HG02610 (cell line): ENCODE measurements at regions not wholly inside any gene's neighbourhood (a gene's known extent, or its start where the extent isn't known, plus 50 kb on each side); places are given as distances from the start of the nearest gene placed in this dataset.

Experiments
- ATAC-seq: cut with Tn5 transposase; IDR thresholded peaks from one replicate; pipeline ENCODE4 v1.9.1; 2021; ENCODE audit warnings: mild to moderate bottlenecking, moderate library complexity; ENCODE audit not compliant: unreplicated experiment

- ATAC-seq, result no peak
These were observed 974.2 kb upstream of the C9orf72 start for GRCh38 chr9:28547527-28547926.

GRCh38 chr9:28563291-28563934 lies 990.1 kb upstream of the C9orf72 start:
- ATAC-seq, result no peak

GRCh38 chr9:28583832-28584231 lies 1010.6 kb upstream of the C9orf72 start:
- no peak for ATAC-seq

- no peak for ATAC-seq
These were observed 1011.3 kb upstream of the C9orf72 start for GRCh38 chr9:28584542-28584941.

GRCh38 chr9:28587052-28587451 lies 1013.8 kb upstream of the C9orf72 start:
- no peak for ATAC-seq

GRCh38 chr9:28598408-28598807 lies 1025.1 kb upstream of the C9orf72 start:
- no peak for ATAC-seq

GRCh38 chr9:28600226-28600625 lies 1026.9 kb upstream of the C9orf72 start:
- no peak for ATAC-seq

- ATAC-seq, result no peak
These were observed 1034.6 kb upstream of the C9orf72 start for GRCh38 chr9:28607843-28608242.

- no peak for ATAC-seq
These were observed 1037.1 kb upstream of the C9orf72 start for GRCh38 chr9:28610339-28610738.

GRCh38 chr9:28616310-28616709 lies 1043.0 kb upstream of the C9orf72 start:
- ATAC-seq, result no peak

- no peak for ATAC-seq
These were observed 1046.7 kb upstream of the C9orf72 start for GRCh38 chr9:28620011-28620410.

- ATAC-seq, result no peak
These were observed 1047.4 kb upstream of the C9orf72 start for GRCh38 chr9:28620661-28621060.

- no peak for ATAC-seq
These were observed 1051.5 kb upstream of the C9orf72 start for GRCh38 chr9:28624771-28625170.

GRCh38 chr9:28628031-28628430 lies 1054.8 kb upstream of the C9orf72 start:
- no peak for ATAC-seq

GRCh38 chr9:28648723-28649122 lies 1075.4 kb upstream of the C9orf72 start:
- no peak for ATAC-seq

GRCh38 chr9:28650327-28650726 lies 1077.0 kb upstream of the C9orf72 start:
- ATAC-seq, result no peak

- peak; percentile 71 for ATAC-seq
These were observed 1077.9 kb upstream of the C9orf72 start for GRCh38 chr9:28651050-28651722.

- no peak for ATAC-seq
These were observed 1079.9 kb upstream of the C9orf72 start for GRCh38 chr9:28653216-28653615.

GRCh38 chr9:28656727-28657126 lies 1083.4 kb upstream of the C9orf72 start:
- ATAC-seq, result no peak

- no peak for ATAC-seq
These were observed 1088.6 kb upstream of the C9orf72 start for GRCh38 chr9:28661853-28662252.

GRCh38 chr9:28662675-28663074 lies 1089.4 kb upstream of the C9orf72 start:
- ATAC-seq, result no peak

GRCh38 chr9:28668158-28668557 lies 1094.9 kb upstream of the C9orf72 start:
- ATAC-seq, result peak; percentile 81

- no peak for ATAC-seq
These were observed 1097.7 kb upstream of the C9orf72 start for GRCh38 chr9:28671000-28671399.
